HG03139 (cell line): ENCODE measurements at regions not wholly inside any gene's neighbourhood (a gene's known extent, or its start where the extent isn't known, plus 50 kb on each side); places are given as distances from the start of the nearest gene placed in this dataset.

Experiments
- ATAC-seq: cut with Tn5 transposase; IDR thresholded peaks from one replicate; pipeline ENCODE4 v1.9.1; 2021; ENCODE audit not compliant: unreplicated experiment

GRCh38 chr1:94708299-94708685, 111.9 kb upstream of the SLC44A3 start:
- ATAC-seq: no peak

GRCh38 chr1:94707321-94708298, 112.5 kb upstream of the SLC44A3 start:
- no peak for ATAC-seq

- ATAC-seq: no peak
Observed at GRCh38 chr1:94702442-94702815, 117.7 kb upstream of the SLC44A3 start.

GRCh38 chr1:94701796-94702441, 118.2 kb upstream of the SLC44A3 start:
- no peak for ATAC-seq

GRCh38 chr1:94698759-94699502, 121.2 kb upstream of the SLC44A3 start:
- ATAC-seq: no peak

- no peak for ATAC-seq
Observed at GRCh38 chr1:94698356-94698755, 121.8 kb upstream of the SLC44A3 start.

- no peak for ATAC-seq
Observed at GRCh38 chr1:94697839-94698238, 122.3 kb upstream of the SLC44A3 start.

- ATAC-seq: no peak
Observed at GRCh38 chr1:94694226-94694915, 125.8 kb upstream of the SLC44A3 start.

- ATAC-seq: no peak
Observed at GRCh38 chr1:94693435-94693834, 126.7 kb upstream of the SLC44A3 start.

- ATAC-seq: no peak
Observed at GRCh38 chr1:94693029-94693428, 127.1 kb upstream of the SLC44A3 start.

GRCh38 chr1:94688646-94689045, 131.5 kb upstream of the SLC44A3 start:
- ATAC-seq: no peak

- ATAC-seq: no peak
Observed at GRCh38 chr1:94686882-94687281, 133.3 kb upstream of the SLC44A3 start.

- no peak for ATAC-seq
Observed at GRCh38 chr1:94684690-94685250, 135.4 kb upstream of the SLC44A3 start.

GRCh38 chr1:94683886-94684285, 136.3 kb upstream of the SLC44A3 start:
- ATAC-seq: no peak

GRCh38 chr1:94680039-94680377, 138.4 kb upstream of the F3 start:
- no peak for ATAC-seq

- ATAC-seq: no peak
Observed at GRCh38 chr1:94679332-94680038, 137.9 kb upstream of the F3 start.

- ATAC-seq: no peak
Observed at GRCh38 chr1:94678202-94678848, 136.8 kb upstream of the F3 start.

- no peak for ATAC-seq
Observed at GRCh38 chr1:94677714-94678113, 136.2 kb upstream of the F3 start.

- ATAC-seq: no peak
Observed at GRCh38 chr1:94677087-94677486, 135.5 kb upstream of the F3 start.

- ATAC-seq: no peak
Observed at GRCh38 chr1:94676686-94677085, 135.1 kb upstream of the F3 start.
